NCI-H345 treated with DMSO at 0.1 percent for 48 hours (cell line): ENCODE measurements at regions not wholly inside any gene's neighbourhood (a gene's known extent, or its start where the extent isn't known, plus 50 kb on each side); places are given as distances from the start of the nearest gene placed in this dataset.
"Not testable (repeated sequence)": the region's sequence is repeated elsewhere in the genome, so short reads cannot be mapped to it uniquely, and the experiment has no call there.

Experiments used
- DNase-seq: peaks from one replicate; lab custom pipeline; 2025; ENCODE audit not compliant: unreplicated experiment; lab: John Stamatoyannopoulos, UW

- no peak for DNase-seq
These were observed 198.8 kb downstream of the DAD1 start for GRCh38 chr14:22390195-22390594.

GRCh38 chr14:22388669-22389595 lies 200.1 kb downstream of the DAD1 start:
- no peak for DNase-seq

GRCh38 chr14:22387776-22388241 lies 201.2 kb downstream of the DAD1 start:
- no peak for DNase-seq

GRCh38 chr14:22386924-22387775 lies 201.9 kb downstream of the DAD1 start:
- DNase-seq = peak; percentile 19

DNA sequence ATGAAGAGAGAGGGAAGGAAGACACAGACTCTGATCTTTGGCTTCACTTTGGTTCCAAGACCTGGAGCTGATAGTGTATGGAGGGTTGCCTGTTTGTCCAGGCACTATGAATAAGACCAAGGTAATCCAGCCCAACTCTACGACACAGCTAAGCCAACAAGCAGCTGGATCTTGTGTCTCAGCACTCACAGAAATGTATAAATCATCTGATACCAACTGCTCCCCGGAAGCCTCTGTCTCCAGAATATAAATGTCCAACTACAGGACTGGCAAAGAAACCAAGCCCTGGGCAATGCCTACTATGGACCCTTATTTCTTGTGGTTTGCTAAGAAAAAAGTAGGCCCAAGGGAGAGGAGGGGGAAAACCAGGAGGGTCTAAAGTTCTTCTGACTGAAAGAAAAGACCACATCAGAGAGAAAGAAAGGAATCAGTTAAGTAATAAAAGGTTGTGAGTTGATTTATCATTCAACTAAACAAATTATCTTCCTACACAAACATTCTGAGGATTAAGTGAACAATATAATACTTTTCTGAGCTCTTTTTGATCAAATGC lies 204.0 kb downstream of the DAD1 start:
- DNase-seq = no peak

DNA sequence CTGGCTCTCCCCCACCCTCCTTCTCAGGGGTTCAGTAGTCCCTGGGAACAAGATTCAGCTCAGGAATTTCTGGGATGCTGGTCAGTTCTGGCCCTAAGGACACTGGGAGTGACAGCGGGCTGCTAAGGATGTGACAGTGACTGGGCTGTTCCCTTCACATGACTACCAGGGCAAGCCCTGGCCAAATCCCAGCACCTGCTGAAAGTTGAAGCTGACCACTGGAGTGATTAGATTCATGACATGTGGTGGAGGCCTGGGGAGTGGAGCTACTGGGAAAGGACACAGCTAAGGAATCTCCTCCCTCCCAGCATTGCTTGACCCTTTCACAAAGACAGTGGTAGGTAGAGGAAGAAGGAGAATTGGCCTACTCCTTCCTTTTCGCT lies 204.9 kb downstream of the DAD1 start:
- DNase-seq = no peak

DNA sequence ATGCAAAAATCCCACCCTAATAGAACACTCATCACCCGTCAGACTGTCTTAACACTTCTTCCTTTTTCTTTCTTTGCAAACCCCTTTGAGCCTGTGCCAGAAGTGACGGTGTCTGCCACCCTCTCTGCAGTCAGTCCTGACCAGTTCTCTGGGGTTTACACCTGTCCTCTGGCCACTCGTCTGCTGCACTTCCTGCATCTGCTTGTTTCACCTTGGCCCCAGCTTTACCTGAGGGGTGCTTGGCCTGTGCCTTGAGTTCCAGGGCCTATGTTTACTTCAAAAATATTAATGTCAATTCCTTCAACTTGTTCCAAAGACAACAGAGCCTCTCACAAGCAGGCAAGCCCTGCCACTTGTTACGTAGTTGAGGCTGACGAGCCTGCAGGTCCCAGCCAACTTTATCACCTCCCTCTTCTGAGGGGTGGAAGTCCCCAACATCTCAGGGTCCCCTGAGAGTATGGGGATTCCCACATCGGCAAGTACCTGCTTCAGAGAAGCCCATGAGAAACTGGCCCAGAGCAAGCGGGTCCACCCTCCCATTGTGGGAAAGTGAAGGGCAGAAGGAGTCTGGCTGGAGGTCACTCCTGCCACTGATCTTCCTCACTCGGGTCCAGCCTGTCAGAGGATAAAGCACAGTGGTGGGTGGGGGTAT lies 205.4 kb downstream of the DAD1 start:
- DNase-seq = no peak

DNA sequence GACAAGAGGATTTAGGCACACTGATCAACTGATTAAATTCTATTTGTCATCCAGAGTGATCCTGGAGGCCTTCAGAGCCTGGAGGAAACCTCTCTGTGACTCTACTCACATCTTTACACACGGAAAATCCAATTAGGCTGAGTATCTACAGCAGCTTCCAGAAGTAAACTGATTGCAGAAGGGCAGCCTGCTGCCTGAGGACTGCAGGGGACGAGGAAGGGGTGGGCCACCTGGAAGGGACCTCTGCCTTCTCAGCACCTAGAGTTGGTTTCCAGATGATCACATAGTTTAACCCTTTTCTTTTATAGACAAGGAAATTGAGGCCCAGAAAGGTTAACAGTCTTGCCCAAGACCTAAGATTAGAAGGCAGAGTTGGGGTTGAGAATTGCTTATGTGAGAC lies 206.1 kb downstream of the DAD1 start:
- DNase-seq = no peak

- no peak for DNase-seq
These were observed 206.6 kb downstream of the DAD1 start for GRCh38 chr14:22382395-22382794.

DNA sequence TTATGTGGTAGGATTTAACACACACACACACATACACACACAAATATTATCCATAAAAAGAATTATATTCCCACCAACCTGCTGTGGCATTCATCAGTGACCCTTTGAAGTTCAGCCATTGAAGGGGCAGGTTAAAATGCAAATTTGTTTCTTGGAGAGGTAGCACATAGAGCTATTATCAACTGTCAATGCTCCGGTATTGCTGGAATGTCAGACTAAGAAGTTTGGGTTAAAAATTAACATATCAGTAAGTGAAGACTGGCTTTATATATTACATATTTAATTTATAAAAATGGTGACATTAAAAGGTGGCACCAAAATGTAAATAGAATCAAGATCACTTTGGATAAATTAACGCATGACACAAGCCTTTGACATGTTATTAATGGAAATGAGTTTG lies 207.3 kb downstream of the DAD1 start:
- no peak for DNase-seq

DNA sequence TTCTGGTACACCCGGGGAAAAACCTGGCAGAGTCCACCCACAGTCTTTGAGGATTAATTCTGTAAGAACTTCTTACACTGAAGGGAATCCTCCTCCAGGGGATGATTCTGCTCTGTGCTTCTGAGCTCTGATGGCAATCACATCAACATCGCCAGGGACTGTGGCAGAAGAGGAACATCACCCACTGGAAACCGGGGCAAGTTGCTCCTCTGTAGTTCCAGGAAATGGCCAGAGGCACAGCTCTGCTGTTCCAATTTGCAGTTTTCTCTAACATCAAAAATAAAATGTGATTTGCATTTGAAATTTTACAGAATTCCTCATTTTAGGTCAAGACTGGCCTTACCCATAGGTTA lies 207.6 kb downstream of the DAD1 start:
- no peak for DNase-seq

GRCh38 chr14:22380571-22381407 lies 208.2 kb downstream of the DAD1 start:
- DNase-seq = no peak

GRCh38 chr14:22379727-22380126 lies 209.3 kb downstream of the DAD1 start:
- DNase-seq = no peak

GRCh38 chr14:22378181-22378580 lies 210.8 kb downstream of the DAD1 start:
- DNase-seq = no peak

DNA sequence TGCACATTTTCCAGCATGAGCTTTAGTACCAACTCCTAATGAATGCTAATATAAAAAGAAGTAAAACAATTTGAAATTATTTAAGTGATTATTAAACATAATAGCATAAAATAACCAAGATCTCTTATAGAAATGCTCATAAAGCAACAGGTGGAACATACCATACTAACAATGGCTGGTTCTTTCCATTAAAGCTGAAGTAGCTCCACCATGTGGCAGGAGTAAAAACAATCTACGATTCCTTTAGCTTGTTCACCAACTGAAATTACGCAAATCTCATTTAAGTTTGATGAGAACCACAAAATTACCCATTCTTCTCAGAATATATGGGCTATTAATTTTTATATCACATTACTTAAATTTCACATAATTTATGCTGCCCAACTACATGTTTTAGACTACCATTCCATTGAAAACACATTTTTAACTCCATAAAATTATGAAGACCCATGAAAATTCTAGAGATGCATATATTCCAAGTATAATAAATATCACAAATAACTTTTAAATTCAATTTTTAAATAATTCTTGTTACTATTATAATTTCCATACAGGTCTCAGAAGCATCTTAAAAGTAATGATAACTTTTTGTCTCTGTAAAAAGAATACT lies 213.6 kb downstream of the DAD1 start:
- peak; percentile 12 for DNase-seq

- DNase-seq = no peak
These were observed 218.8 kb downstream of the DAD1 start for GRCh38 chr14:22370084-22370847.

DNA sequence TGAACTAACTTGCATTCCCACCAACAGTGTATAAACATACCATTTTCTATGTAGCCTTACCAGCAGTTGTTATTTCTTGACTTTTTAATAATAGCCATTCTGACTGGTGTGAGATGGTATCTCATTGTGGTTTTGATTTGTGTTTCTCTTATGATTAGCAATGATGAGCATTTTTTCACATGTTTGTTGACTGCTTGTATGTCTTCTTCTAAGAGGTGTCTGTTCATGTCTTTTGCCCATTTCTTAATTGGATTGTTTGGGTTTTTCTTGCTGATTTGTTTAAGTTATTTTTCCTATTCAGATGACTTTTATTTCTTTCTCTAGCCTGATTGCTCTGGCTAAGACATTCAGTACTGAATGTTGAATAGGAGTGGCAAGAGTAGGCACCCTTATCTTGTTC lies 230.3 kb downstream of the DAD1 start:
- no peak for DNase-seq

GRCh38 chr14:22349281-22349680 lies 239.7 kb downstream of the DAD1 start:
- DNase-seq = not testable (repeated sequence)

- no peak for DNase-seq
These were observed 244.4 kb downstream of the DAD1 start for GRCh38 chr14:22344673-22345072.
